ENCODE measurements at regions not wholly inside any gene's neighbourhood (a gene's known extent, or its start where the extent isn't known, plus 50 kb on each side); places are given as distances from the start of the nearest gene placed in this dataset.

DNA sequence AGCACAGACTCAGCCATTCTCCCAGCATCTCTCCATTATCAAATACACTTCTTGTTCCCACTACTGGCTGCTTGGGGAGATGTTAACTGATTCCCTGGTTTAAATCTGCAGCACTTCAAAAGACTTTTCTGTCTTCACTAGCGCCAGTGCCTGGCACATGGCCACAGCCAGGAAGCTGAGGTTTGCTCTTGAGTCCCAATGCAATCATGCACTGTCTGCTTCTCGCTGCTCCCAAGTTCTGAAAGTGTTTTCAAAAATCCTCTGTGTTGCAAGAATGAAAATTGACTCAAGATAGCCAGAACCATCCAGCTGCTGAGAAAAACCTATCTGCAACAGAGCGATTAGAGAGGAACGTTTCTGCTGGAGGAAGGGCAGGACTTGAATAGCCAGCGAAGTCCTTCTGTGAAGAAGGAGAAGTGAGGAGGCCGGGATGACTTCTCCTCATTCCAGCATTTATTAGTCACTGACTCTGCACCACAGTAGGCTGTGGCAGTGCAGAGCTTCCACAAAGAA, 358.4 kb upstream of the NR2F2 start:
- TF ChIP-seq, protein P1, sequence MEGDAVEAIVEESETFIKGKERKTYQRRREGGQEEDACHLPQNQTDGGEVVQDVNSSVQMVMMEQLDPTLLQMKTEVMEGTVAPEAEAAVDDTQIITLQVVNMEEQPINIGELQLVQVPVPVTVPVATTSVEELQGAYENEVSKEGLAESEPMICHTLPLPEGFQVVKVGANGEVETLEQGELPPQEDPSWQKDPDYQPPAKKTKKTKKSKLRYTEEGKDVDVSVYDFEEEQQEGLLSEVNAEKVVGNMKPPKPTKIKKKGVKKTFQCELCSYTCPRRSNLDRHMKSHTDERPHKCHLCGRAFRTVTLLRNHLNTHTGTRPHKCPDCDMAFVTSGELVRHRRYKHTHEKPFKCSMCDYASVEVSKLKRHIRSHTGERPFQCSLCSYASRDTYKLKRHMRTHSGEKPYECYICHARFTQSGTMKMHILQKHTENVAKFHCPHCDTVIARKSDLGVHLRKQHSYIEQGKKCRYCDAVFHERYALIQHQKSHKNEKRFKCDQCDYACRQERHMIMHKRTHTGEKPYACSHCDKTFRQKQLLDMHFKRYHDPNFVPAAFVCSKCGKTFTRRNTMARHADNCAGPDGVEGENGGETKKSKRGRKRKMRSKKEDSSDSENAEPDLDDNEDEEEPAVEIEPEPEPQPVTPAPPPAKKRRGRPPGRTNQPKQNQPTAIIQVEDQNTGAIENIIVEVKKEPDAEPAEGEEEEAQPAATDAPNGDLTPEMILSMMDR (conservative IDR thresholded peaks at IDR 0.05 in 1 of 2, IDR thresholded peaks at IDR 0.05 in 1 of 2; ENCODE audit: low read depth in 1 of 2, low read length in 2 of 2), result no peak
- TF ChIP-seq EZH2 (IDR thresholded peaks at IDR 0.05; ENCODE audit: low read length, missing control alignments), result no peak

All from fibroblast of lung (primary cell).